H9 (cell line): ENCODE measurements at regions not wholly inside any gene's neighbourhood (a gene's known extent, or its start where the extent isn't known, plus 50 kb on each side); places are given as distances from the start of the nearest gene placed in this dataset.

Experiments used
- DNase-seq: peaks from one replicate; pipeline ENCODE4 v3.0.0-alpha.2; 2017
- H2AFZ ChIP-seq: one replicate; pipeline ENCODE4 v1.6.1; 2013; ENCODE audit warnings: mild to moderate bottlenecking, low read length, control low read depth, moderate library complexity
- H2AK5ac ChIP-seq: 2 replicates; pipeline ENCODE4 v1.6.1; 2013; ENCODE audit warnings: low read length, control low read depth, mixed read lengths; ENCODE audit not compliant: insufficient read length
- H2BK120ac ChIP-seq: one replicate; pipeline ENCODE4 v1.6.1; 2013; ENCODE audit warnings: low read depth, mild to moderate bottlenecking, low read length, control low read depth, inconsistent platforms; ENCODE audit not compliant: poor library complexity, severe bottlenecking
- H2BK12ac ChIP-seq: 2 replicates; pipeline ENCODE4 v1.6.1; 2013; ENCODE audit warnings: low read length, control low read depth, mixed read lengths, low read depth; ENCODE audit not compliant: insufficient read length
- H2BK15ac ChIP-seq: 2 replicates; pipeline ENCODE4 v1.6.1; 2013; ENCODE audit warnings: low read depth, low read length, control low read depth
- H2BK20ac ChIP-seq: one replicate; pipeline ENCODE4 v1.6.1; 2013; ENCODE audit warnings: low read depth, mild to moderate bottlenecking, low read length, control low read depth, inconsistent platforms; ENCODE audit not compliant: poor library complexity, severe bottlenecking
- H2BK5ac ChIP-seq: 2 replicates; pipeline ENCODE4 v1.6.1; 2013; ENCODE audit warnings: low read length, control low read depth, mixed read lengths; ENCODE audit not compliant: insufficient read length
- H3K14ac ChIP-seq: 2 replicates; pipeline ENCODE4 v1.6.1; 2013; ENCODE audit warnings: low read length, control low read depth; ENCODE audit not compliant: insufficient read depth
- H3K18ac ChIP-seq: 2 replicates; pipeline ENCODE4 v1.6.1; 2013; ENCODE audit warnings: low read depth, mild to moderate bottlenecking, mixed read lengths, low read length, control low read depth; ENCODE audit not compliant: insufficient read length
- H3K23ac ChIP-seq: 2 replicates; pipeline ENCODE4 v1.6.1; 2013; ENCODE audit warnings: low read length, control low read depth, mixed read lengths, low read depth; ENCODE audit not compliant: insufficient read length
- H3K23me2 ChIP-seq: 2 replicates; pipeline ENCODE4 v1.6.1; 2013; ENCODE audit warnings: low read depth, mild to moderate bottlenecking, mixed read lengths, low read length, control low read depth; ENCODE audit not compliant: insufficient read length, poor library complexity, severe bottlenecking
- H3K27ac ChIP-seq: 2 replicates; pipeline ENCODE4 v1.5.1; 2013; ENCODE audit warnings: low read length, control low read depth, mixed read lengths, low read depth; ENCODE audit not compliant: insufficient read length
- H3K27me3 ChIP-seq: 2 replicates; pipeline ENCODE4 v1.6.1; 2013; ENCODE audit warnings: low read length, control low read depth, inconsistent platforms; ENCODE audit not compliant: insufficient read depth
- H3K4ac ChIP-seq: 2 replicates; pipeline ENCODE4 v1.6.1; 2013; ENCODE audit warnings: low read depth, mild to moderate bottlenecking, control low read depth, inconsistent platforms, low read length, moderate library complexity
- H3K4me1 ChIP-seq: 2 replicates; pipeline ENCODE4 v1.6.1; 2013; ENCODE audit warnings: low read length, control low read depth, inconsistent platforms; ENCODE audit not compliant: insufficient read depth
- H3K4me2 ChIP-seq: 2 replicates; pipeline ENCODE4 v1.6.1; 2013; ENCODE audit warnings: low read length, control low read depth, mixed read lengths; ENCODE audit not compliant: insufficient read length, insufficient read depth
- H3K56ac ChIP-seq: 2 replicates; pipeline ENCODE4 v1.6.1; 2013; ENCODE audit warnings: low read depth, mild to moderate bottlenecking, mixed read lengths, low read length, control low read depth; ENCODE audit not compliant: insufficient read length
- H3K79me1 ChIP-seq: 2 replicates; pipeline ENCODE4 v1.6.1; 2013; ENCODE audit warnings: low read depth, mild to moderate bottlenecking, moderate library complexity, low read length, control low read depth, inconsistent platforms; ENCODE audit not compliant: insufficient read depth, poor library complexity, severe bottlenecking
- H3K79me2 ChIP-seq: 2 replicates; pipeline ENCODE4 v1.6.1; 2013; ENCODE audit warnings: low read length, control low read depth, inconsistent platforms; ENCODE audit not compliant: insufficient read depth
- H3K9ac ChIP-seq: 2 replicates; pipeline ENCODE4 v1.6.1; 2013; ENCODE audit warnings: low read length, control low read depth, mixed read lengths; ENCODE audit not compliant: insufficient read length; ENCODE audit errors: extremely low read depth
- H3K9me3 ChIP-seq: one replicate; pipeline ENCODE4 v1.6.1; 2013; ENCODE audit warnings: low read depth, low read length, inconsistent platforms; ENCODE audit not compliant: control insufficient read depth
- H3T11ph ChIP-seq: one replicate; pipeline ENCODE4 v1.6.1; 2013; ENCODE audit warnings: mild to moderate bottlenecking, low read length, control low read depth, inconsistent platforms
- H4K20me1 ChIP-seq: one replicate; pipeline ENCODE4 v1.6.1; 2013; ENCODE audit not compliant: control insufficient read depth, insufficient read length, insufficient read depth
- H4K5ac ChIP-seq: 2 replicates; pipeline ENCODE4 v1.6.1; 2013; ENCODE audit warnings: low read depth, mild to moderate bottlenecking, mixed read lengths, low read length, control low read depth; ENCODE audit not compliant: insufficient read length
- H4K8ac ChIP-seq: replicated peaks from 2 replicates; pipeline ENCODE4 v1.6.1; 2013; ENCODE audit warnings: low read length, control low read depth, mixed read lengths, low read depth; ENCODE audit not compliant: insufficient read length
- H4K91ac ChIP-seq: 2 replicates; pipeline ENCODE4 v1.6.1; 2013; ENCODE audit warnings: low read depth, mild to moderate bottlenecking, moderate library complexity, mixed read lengths, low read length, control low read depth; ENCODE audit not compliant: insufficient read length
- H3K27ac Mint-ChIP-seq, 3 experiments: 2 replicates in 2 of 3; 3 replicates in 1 of 3; pipeline ENCODE4 v1.8.0; 2020 to 2021; ENCODE audit warnings: mixed read lengths in 3 of 3, mild to moderate bottlenecking in 1 of 3, moderate library complexity in 1 of 3
- H3K27me3 Mint-ChIP-seq: 2 replicates; pipeline ENCODE4 v1.8.0; 2021; ENCODE audit warnings: low read depth, mild to moderate bottlenecking, moderate library complexity, mixed read lengths
- H3K36me3 Mint-ChIP-seq, 3 experiments: 2 replicates in 2 of 3; 3 replicates in 1 of 3; pipeline ENCODE4 v1.8.0; 2020 to 2021; ENCODE audit warnings: low read depth in 3 of 3, mixed read lengths in 3 of 3; ENCODE audit not compliant: insufficient read depth in 1 of 3
- H3K4me1 Mint-ChIP-seq, 2 experiments: 2 replicates each; pipeline ENCODE4 v1.8.0; 2020; ENCODE audit warnings: mixed read lengths in 2 of 2
- H3K4me3 Mint-ChIP-seq, 2 experiments: 2 replicates in 1 of 2; 3 replicates in 1 of 2; pipeline ENCODE4 v1.8.0; 2020 to 2021; ENCODE audit warnings: mild to moderate bottlenecking in 2 of 2, mixed read lengths in 2 of 2, moderate library complexity in 1 of 2
- H3K9me3 Mint-ChIP-seq, 2 experiments: 2 replicates in 1 of 2; 3 replicates in 1 of 2; pipeline ENCODE4 v1.8.0; 2020; ENCODE audit warnings: mild to moderate bottlenecking in 2 of 2, mixed read lengths in 2 of 2, moderate library complexity in 1 of 2
- CTCF ChIP-seq: fragments of 200-600 bp; sonication (generic); conservative IDR thresholded peaks from 3 replicates; pipeline ENCODE4 v1.8.0; 2021; ENCODE audit warnings: antibody characterized with exemption, mild to moderate bottlenecking
- WGBS: extraction: QIAGEN DNeasy Blood & Tissue Kit; methylation state at CpG from one replicate; pipeline ENCODE4 v1.1.7; 2013; ENCODE audit warnings: missing lambda C conversion rate, low lambda C conversion rate, mixed read lengths; ENCODE audit not compliant: insufficient read length; ENCODE audit errors: extremely low coverage; 5-methylcytosine and 5-hydroxymethylcytosine counted together

GRCh38 chr3:159608311-159608710 lies 380.3 kb upstream of the IL12A start:
- Mint-ChIP-seq H3K4me3 (no peak overlapping the region), H3K27me3 (no peaks in the 10 kb centered on the region; the same call in 1 of the 2 replicates), H3K27ac (no peak overlapping the region), H3K4me1 (no peaks in the 10 kb centered on the region), H3K36me3 (no peaks in the 10 kb centered on the region), H3K9me3 (no peaks in the 10 kb centered on the region)
- no peak overlapping the region for H2BK15ac ChIP-seq
- no peak overlapping the region for H3K4me2 ChIP-seq
- DNase-seq: no peak
- H3K23me2 ChIP-seq: no peaks in the 10 kb centered on the region
- no peak overlapping the region for H2BK120ac ChIP-seq
- no peak overlapping the region for H4K8ac ChIP-seq
- no peaks in the 10 kb centered on the region for H3K27me3 ChIP-seq
- no peak overlapping the region for H3K4ac ChIP-seq
- no peak overlapping the region for H3K27ac ChIP-seq
- no peaks in the 10 kb centered on the region for H4K20me1 ChIP-seq
- H2BK12ac ChIP-seq: no peak overlapping the region
- H2AK5ac ChIP-seq: no peak overlapping the region
- no peak overlapping the region for H2BK20ac ChIP-seq
- H3K14ac ChIP-seq: no peak overlapping the region
- no peak overlapping the region for H2BK5ac ChIP-seq
- H2AFZ ChIP-seq: no peak overlapping the region
- no peaks in the 10 kb centered on the region for H3K4me1 ChIP-seq
- no peak for TF ChIP-seq CTCF
- H4K5ac ChIP-seq: no peak overlapping the region
- H3K79me1 ChIP-seq: no peaks in the 10 kb centered on the region
- no peaks in the 10 kb centered on the region for H3K79me2 ChIP-seq
- no peak overlapping the region for H4K91ac ChIP-seq
- no peak overlapping the region for H3T11ph ChIP-seq
- no peak overlapping the region for H3K23ac ChIP-seq
- no peaks in the 10 kb centered on the region for H3K9me3 ChIP-seq
- no peak overlapping the region for H3K56ac ChIP-seq
- no peak overlapping the region for H3K18ac ChIP-seq
- no CpG with 5 or more reads among the region's 3 CpGs for WGBS
- no peak overlapping the region for H3K9ac ChIP-seq
